Loucy (cell line): ENCODE measurements at regions not wholly inside any gene's neighbourhood (a gene's known extent, or its start where the extent isn't known, plus 50 kb on each side); places are given as distances from the start of the nearest gene placed in this dataset.

Experiments used
- EZH2phosphoT487 ChIP-seq: fragments of 200-600 bp; IDR thresholded peaks from 2 replicates; pipeline ENCODE4 v1.6.1; 2018; ENCODE audit warnings: antibody characterized with exemption, mild to moderate bottlenecking, moderate library complexity, borderline replicate concordance
- TF ChIP-seq, protein P1 (sequence below): fragments of 200-600 bp; sonication (generic); conservative IDR thresholded peaks from 2 replicates; pipeline ENCODE4 v1.5.1; 2014; ENCODE audit warnings: mild to moderate bottlenecking, antibody characterized with exemption, low read length

DNA sequence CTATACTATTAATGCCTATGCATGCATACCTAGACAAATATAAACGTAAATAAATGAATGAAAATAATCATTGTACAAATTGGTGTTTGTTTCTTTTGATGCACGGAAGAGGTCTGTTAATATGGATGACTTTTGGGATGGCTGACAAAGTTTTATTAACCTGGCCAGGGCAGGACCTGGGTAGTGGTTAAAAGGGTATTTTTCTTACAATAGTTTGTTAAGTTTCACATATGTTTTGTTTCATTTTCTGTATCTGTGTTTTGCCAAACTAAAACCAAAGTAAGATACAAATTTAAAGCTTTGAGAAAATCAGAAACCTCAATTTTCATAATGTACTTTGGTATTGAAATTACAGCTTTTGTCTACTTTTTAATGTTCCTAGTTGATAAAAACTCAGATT, 222.7 kb upstream of the OLFM3 start:
- no peak for TF ChIP-seq EZH2phosphoT487
- TF ChIP-seq, protein P1, sequence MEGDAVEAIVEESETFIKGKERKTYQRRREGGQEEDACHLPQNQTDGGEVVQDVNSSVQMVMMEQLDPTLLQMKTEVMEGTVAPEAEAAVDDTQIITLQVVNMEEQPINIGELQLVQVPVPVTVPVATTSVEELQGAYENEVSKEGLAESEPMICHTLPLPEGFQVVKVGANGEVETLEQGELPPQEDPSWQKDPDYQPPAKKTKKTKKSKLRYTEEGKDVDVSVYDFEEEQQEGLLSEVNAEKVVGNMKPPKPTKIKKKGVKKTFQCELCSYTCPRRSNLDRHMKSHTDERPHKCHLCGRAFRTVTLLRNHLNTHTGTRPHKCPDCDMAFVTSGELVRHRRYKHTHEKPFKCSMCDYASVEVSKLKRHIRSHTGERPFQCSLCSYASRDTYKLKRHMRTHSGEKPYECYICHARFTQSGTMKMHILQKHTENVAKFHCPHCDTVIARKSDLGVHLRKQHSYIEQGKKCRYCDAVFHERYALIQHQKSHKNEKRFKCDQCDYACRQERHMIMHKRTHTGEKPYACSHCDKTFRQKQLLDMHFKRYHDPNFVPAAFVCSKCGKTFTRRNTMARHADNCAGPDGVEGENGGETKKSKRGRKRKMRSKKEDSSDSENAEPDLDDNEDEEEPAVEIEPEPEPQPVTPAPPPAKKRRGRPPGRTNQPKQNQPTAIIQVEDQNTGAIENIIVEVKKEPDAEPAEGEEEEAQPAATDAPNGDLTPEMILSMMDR = no peak
